Ammon's horn (tissue), 1 donor: ENCODE measurements at regions not wholly inside any gene's neighbourhood (a gene's known extent, or its start where the extent isn't known, plus 50 kb on each side); places are given as distances from the start of the nearest gene placed in this dataset.
A peak's percentile ranks its signal among the peaks of the same experiment; 100 is the strongest.
"Not testable (repeated sequence)": the region's sequence is repeated elsewhere in the genome, so short reads cannot be mapped to it uniquely, and the experiment has no call there.

Source experiments
- DNase-seq: peaks from one replicate; pipeline ENCODE4 v3.0.0-alpha.2; 2016; ENCODE audit warnings: low spot score

DNA sequence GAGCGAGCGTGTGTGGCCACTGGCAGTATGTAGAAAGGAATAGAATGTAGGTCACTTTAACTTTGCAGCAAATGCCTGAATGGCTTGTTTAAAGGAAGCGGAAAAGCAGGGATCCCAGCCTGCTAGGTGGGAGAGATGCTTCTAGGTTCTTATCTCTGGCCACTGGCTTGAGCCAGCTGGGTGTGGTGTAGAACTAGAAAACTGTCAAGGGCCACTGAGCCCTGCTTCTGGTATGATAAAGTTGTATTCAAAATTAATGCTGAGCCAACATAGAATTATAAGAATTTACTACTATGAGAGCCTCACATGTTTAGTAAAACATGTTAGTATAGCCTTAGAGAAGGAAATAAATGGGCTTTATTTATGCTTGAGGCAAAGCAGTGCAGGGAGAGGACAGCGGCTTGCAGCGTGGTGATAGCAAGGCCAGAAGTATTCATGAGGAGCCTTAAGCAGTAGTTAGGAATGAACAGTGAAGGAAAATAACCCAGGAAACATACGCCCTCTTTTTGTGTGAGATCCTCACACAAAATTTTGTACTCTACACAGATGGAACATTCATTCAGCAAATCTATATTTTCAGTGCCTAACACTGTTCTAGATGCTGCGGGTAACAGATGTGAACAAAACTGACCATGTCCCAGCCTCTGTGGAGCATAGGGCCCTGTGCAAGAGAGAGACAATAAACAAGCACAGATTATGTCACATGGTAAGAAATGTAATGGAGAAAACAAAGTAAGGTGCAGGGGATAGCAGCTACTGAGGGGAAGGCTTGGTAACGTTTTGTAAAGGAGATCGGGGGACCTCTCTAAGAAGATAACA, 863.2 kb downstream of the DIAPH3 start:
- DNase-seq = no peak

DNA sequence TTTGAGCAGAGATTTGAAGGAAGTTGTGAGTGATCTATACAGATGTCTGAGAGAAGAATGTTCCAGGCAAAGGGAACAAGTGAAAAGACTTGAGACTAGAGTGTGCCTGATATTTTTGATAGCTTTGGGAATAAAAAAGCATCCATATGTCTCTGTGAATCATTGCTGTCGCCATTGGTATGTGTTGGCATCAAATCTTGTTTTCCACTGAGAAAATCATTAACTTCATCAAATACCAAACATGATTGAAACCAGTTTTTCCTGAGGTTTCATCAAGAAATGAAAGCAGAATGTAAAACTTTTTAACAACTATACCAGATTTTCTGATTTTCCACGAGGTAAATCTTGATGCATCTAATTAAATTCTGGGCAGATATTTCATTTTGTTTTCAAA, 862.6 kb downstream of the DIAPH3 start:
- no peak for DNase-seq

GRCh38 chr13:59303433-59303832, 860.3 kb downstream of the DIAPH3 start:
- DNase-seq = no peak

- no peak for DNase-seq
Measured at GRCh38 chr13:59304596-59304995, 859.1 kb downstream of the DIAPH3 start.

GRCh38 chr13:59305896-59306295, 857.8 kb downstream of the DIAPH3 start:
- no peak for DNase-seq

- DNase-seq = no peak
Measured at GRCh38 chr13:59312776-59313175, 851.0 kb downstream of the DIAPH3 start.

DNA sequence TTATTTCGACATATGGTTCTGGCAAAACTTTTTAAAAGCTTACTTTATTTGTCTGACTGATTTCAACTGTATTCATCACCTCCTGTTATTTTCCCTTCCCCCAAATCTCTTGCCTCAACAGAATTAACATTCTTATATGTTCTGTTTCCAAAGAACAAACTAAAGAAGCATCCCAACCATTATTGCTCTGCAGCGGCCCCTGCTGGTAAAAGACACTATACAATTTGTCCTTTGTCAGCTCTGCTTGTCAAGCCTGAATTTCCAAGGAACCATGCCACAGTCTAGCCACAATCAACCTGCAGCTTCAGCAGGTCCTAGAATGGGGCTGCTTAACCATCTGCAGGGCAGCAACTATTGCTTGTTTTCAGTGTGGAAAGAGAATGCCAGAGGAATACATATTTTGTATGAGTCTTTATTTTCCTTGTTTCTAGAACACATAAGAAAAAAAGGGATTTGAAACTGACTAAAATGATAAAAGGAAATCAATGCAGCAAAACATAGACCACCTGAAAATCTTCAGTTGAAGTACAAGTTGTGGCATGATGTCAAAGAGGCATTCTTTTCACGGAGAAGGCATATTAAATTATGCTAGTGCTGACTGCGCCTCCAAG, 845.3 kb downstream of the DIAPH3 start:
- peak; percentile 76 for DNase-seq

DNA sequence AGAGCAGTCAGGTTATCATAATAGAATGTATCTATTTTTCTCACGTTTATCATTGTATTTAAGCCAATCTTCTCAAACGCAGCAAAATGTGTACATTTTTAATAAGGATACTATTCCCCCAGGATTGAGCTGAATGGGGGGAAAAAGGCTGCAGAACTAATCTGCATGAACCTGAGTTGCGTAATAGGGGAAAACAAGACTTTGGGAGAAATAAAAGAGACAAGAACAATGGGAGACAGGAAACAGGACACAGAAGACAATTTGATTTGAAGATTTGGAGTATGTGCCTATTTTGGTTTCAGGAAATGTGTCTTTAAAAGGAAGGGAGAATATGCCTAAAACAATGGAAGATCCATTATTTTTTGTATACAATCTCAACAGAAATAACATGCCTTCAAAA, 844.5 kb downstream of the DIAPH3 start:
- DNase-seq = no peak

DNA sequence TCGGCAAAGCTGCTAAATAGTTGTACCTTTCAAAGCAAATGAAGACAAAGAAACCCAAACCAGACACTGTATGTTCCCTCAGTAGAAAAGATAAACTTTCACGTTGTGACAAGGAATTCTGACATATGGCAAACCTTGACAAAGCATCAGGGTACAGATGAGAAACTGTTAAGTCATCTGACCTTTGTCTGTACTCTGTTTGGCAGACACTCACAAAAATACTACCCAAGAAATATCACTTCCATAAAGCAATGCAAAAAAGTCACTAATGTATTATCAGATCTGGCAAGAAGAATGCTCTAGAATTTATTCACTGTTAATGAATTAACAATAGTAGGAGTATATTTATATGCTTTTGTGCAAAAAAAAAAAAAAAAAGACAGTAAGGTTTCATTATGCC, 843.7 kb downstream of the DIAPH3 start:
- no peak for DNase-seq

DNA sequence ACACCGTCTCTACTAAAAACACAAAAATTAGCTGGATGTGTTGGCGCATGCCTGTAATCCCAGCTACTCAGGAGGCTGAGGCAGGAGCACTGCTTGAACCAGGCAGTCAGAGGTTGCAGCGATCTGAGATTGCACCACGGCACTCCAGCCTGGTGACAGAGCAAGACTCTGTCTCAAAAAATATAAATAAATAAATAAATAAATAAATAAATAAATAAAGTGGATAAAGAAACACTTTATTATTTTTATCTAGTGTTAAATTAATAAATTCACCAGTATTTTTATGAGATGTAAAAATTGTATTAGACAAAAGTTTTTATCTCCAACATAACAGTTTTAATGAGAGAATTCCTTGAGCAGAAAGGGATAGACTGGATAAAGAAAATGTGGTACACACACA, 839.3 kb downstream of the DIAPH3 start:
- not testable (repeated sequence) for DNase-seq

DNA sequence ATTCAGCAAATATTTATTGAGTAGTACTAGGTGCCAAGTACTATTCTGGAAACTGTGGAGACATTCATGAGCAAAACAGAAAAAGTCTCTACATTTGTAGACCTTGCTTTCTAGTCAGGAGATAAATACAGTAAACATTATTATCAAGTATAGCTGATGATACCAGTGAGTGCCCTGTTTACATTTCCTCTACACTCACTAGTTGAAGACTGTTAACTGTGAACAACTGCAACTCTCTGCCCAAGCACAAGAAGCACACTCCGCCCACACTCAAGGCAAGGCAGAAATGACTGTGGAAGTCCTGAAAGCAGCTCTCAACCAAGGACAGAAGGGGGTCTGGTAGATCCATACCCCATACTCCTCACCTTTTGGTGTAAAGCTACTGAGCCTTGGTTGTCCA, 837.0 kb downstream of the DIAPH3 start:
- DNase-seq = no peak

DNA sequence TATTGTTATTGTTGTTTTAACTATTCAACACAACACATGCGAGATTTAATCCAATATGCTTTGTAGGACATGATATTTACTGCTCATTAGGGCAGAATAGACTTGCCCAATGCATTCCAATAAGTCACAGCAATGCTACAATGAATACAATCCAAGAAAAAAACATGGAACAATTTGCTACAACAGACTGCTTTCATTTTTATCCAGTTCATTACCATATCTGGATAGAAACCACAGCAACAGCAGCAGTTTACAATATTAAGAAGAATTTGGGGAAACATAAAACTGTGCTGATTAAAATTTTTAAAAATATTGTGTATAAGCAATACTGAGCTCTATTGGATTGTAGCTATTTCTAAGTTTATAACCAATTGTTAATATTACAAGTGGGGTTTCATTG, 833.0 kb downstream of the DIAPH3 start:
- no peak for DNase-seq

DNA sequence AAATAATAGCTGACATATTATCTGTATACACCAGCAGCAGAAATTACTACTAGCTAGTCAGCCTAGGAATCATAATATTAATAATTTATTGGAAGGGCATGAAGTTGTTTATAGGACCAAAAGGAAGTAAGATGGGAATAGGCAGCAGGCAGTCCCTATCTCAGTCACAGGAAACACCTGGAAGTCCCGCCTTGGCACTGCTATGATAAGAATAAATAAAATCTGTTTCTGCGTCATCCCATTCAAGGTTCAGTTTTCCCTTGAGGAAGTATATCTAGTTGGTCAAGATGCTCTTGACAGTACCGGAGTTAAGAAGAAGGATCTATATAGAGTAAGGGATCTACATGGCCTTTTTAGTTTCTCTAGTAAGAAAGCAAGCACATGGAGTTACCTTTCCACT, 830.8 kb downstream of the DIAPH3 start:
- DNase-seq = no peak

GRCh38 chr13:59337070-59337469, 826.7 kb downstream of the DIAPH3 start:
- DNase-seq = no peak

GRCh38 chr13:59340151-59340550, 823.6 kb downstream of the DIAPH3 start:
- DNase-seq = no peak

DNA sequence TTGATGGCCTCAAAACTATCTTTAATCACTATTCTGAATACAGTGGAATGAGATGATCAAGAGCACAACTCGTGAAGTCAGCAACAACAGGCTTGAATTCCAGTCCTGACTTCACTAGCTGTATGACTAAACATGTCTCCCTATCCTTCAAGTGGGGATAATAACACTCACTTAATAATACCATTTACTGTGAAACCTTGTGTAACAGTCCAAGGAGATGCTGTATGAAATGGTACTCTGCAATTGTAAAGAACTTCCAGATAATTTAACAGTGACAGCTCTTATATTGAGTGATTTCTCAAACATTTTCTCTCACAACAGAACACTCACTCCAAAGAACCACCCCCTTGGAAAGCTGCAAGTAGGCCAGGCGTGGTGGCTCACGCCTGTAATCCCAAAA, 823.1 kb downstream of the DIAPH3 start:
- no peak for DNase-seq

GRCh38 chr13:59342400-59342799, 821.3 kb downstream of the DIAPH3 start:
- no peak for DNase-seq

- no peak for DNase-seq
Measured at GRCh38 chr13:59343132-59343531, 820.6 kb downstream of the DIAPH3 start.

DNA sequence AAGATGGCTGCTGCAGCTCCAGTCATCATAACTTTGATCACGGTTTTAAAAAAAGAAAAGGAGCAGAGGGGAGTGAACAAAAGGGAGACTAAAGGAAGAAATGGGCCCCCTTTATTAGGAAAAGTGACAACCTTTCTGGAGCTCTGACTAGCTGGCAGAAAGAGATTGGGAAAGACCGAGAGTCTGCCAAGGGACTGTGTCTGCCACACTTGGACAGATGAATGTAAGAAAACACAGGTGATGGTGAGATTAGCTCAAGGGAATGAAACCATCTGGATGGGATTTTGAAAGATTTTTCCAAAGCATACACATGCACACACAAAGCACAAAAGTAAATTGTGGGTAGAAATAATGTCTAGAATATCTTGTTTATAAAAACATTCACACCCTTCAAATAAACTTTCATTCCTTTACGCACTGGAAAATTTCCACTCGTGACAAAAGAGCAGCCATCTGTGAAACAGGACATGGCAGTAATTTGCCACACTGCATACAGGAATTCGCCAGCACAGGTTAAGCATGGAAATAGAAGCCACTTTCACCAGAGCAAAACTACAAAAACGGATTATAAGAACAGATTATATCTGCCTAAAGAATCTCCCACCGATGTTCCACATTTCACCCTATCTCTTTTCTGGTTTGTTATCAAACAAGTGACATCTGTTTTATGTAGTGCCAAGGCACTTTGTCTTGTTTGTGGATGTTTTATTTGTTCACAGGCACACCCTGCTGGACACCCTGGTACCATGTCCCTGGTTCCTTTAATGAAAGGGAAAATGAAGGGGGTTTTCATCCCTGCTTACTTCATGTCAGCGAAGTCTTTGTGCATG, 819.5 kb downstream of the DIAPH3 start:
- no peak for DNase-seq

- DNase-seq = no peak
Measured at GRCh38 chr13:59345311-59345710, 818.4 kb downstream of the DIAPH3 start.

GRCh38 chr13:59346999-59347723, 816.6 kb downstream of the DIAPH3 start:
- no peak for DNase-seq

GRCh38 chr13:59348617-59349016, 815.1 kb downstream of the DIAPH3 start:
- DNase-seq = no peak
